WERI-Rb-1 (cell line): ENCODE measurements at regions not wholly inside any gene's neighbourhood (a gene's known extent, or its start where the extent isn't known, plus 50 kb on each side); places are given as distances from the start of the nearest gene placed in this dataset.

ENCODE experiments used
- DNase-seq: peaks from one replicate; pipeline ENCODE4 v3.0.0-alpha.2; 2020
- H3K27ac ChIP-seq: fragments of 250-450 bp; sonication (Bioruptor Pico); 2 replicates; pipeline ENCODE4 v1.5.1; 2020; ENCODE audit warnings: mild to moderate bottlenecking, moderate library complexity
- H3K27me3 ChIP-seq: fragments of 250-450 bp; sonication (Bioruptor Pico); 2 replicates; pipeline ENCODE4 v1.5.1; 2021; ENCODE audit warnings: mild to moderate bottlenecking, low read depth, moderate library complexity; ENCODE audit not compliant: insufficient read depth, severe bottlenecking
- H3K36me3 ChIP-seq: fragments of 250-450 bp; sonication (Bioruptor Pico); 2 replicates; pipeline ENCODE4 v1.5.1; 2020; ENCODE audit warnings: mild to moderate bottlenecking, moderate library complexity
- H3K4me3 ChIP-seq: 2 replicates; pipeline ENCODE4 v1.5.1; 2011; ENCODE audit warnings: low read depth, mild to moderate bottlenecking, control low read depth, low read length
- H3K9me3 ChIP-seq: fragments of 250-450 bp; sonication (Bioruptor Pico); 2 replicates; pipeline ENCODE4 v1.5.1; 2021; ENCODE audit warnings: mild to moderate bottlenecking, moderate library complexity; ENCODE audit not compliant: severe bottlenecking
- CTCF ChIP-seq: IDR thresholded peaks from 2 replicates; pipeline ENCODE4 v1.5.1; 2011; ENCODE audit warnings: low read depth, mild to moderate bottlenecking, control low read depth, inconsistent platforms, low read length

GRCh38 chr18:67788310-67789164 lies 272.0 kb upstream of the DSEL start:
- DNase-seq = no peak
- H3K27me3 ChIP-seq = no peaks in the 10 kb centered on the region
- H3K36me3 ChIP-seq = no peaks in the 10 kb centered on the region
- TF ChIP-seq CTCF = no peak
- H3K4me3 ChIP-seq = no peak overlapping the region
- H3K9me3 ChIP-seq = no peaks in the 10 kb centered on the region
- H3K27ac ChIP-seq = no peak overlapping the region

GRCh38 chr18:67783196-67783946 lies 266.9 kb upstream of the DSEL start:
- Histone ChIP-seq H3K9me3 (no peaks in the 10 kb centered on the region), H3K36me3 (no peaks in the 10 kb centered on the region), H3K27ac (no peak overlapping the region), H3K4me3 (no peak overlapping the region), H3K27me3 (no peaks in the 10 kb centered on the region)
- no peak for DNase-seq
- no peak for TF ChIP-seq CTCF

- H3K27me3 ChIP-seq = no peaks in the 10 kb centered on the region
- H3K36me3 ChIP-seq = no peaks in the 10 kb centered on the region
- no peak overlapping the region for H3K4me3 ChIP-seq
- DNase-seq = no peak
- no peak overlapping the region for H3K27ac ChIP-seq
- no peaks in the 10 kb centered on the region for H3K9me3 ChIP-seq
- no peak for TF ChIP-seq CTCF
Measured at GRCh38 chr18:67778016-67778415, 261.5 kb upstream of the DSEL start.

- Histone ChIP-seq H3K27ac (no peak overlapping the region), H3K9me3 (no peaks in the 10 kb centered on the region), H3K27me3 (no peaks in the 10 kb centered on the region), H3K36me3 (no peaks in the 10 kb centered on the region), H3K4me3 (no peak overlapping the region)
- no peak for DNase-seq
- no peak for TF ChIP-seq CTCF
Measured at GRCh38 chr18:67776929-67777328, 260.4 kb upstream of the DSEL start.

- Histone ChIP-seq H3K4me3 (no peak overlapping the region), H3K27me3 (no peaks in the 10 kb centered on the region), H3K9me3 (no peaks in the 10 kb centered on the region), H3K27ac (no peak overlapping the region), H3K36me3 (no peaks in the 10 kb centered on the region)
- DNase-seq = no peak
- no peak for TF ChIP-seq CTCF
Measured at GRCh38 chr18:67771271-67771670, 254.8 kb upstream of the DSEL start.
